ENCODE measurements at regions not wholly inside any gene's neighbourhood (a gene's known extent, or its start where the extent isn't known, plus 50 kb on each side); places are given as distances from the start of the nearest gene placed in this dataset.

DNA sequence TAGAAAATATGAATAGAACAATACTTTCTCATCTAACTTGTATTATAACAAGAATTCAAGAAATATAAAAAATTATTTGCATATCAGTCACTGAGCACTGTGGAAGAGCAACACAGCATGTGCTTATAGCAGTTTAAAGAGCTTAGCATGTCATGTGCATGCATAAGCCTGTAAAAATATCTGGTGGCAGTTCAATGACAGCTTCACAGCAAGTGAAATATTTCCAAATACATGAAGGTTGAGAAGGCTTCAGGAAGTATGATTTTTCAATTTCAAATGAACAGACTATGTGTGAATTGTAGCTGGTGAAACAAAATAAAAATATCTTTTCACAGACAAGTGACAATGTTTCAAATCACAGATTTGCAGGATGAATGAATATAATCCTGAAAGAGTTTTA, 128.5 kb downstream of the PRDM9 start:
- Histone ChIP-seq H2AFZ (replicated peaks; ENCODE audit: low read length, poor library complexity) (no peak overlapping the region), H2AK9ac (replicated peaks; ENCODE audit: low read depth, low read length, poor library complexity) (no peak overlapping the region), H4K20me1 (ENCODE audit: insufficient read depth, low read length) (no peaks in the 10 kb centered on the region), H2BK5ac (ENCODE audit: low read depth, low read length, poor library complexity, severe bottlenecking) (no peak overlapping the region), H3K27me3 (ENCODE audit: control insufficient read depth, insufficient read depth, low read length) (no peaks in the 10 kb centered on the region), H4K5ac (ENCODE audit: low read depth, low read length) (no peak overlapping the region), H3K4me3 (ENCODE audit: insufficient read depth, low read depth, low read length) (no peak overlapping the region), H2BK20ac (ENCODE audit: low read depth, low read length) (no peak overlapping the region), H3K4me2 (ENCODE audit: low read depth, low read length) (no peak overlapping the region), H4K91ac (ENCODE audit: insufficient read depth, low read depth, low read length) (no peak overlapping the region), H3K36me3 (ENCODE audit: control insufficient read depth, insufficient read depth, low read length) (no peaks in the 10 kb centered on the region), H3K9ac (ENCODE audit: low read depth, low read length) (no peak overlapping the region), H3K56ac (ENCODE audit: extremely low read depth, insufficient read depth, low read length) (no peak overlapping the region), H3K4me1 (ENCODE audit: control insufficient read depth, insufficient read depth, low read length) (no peaks in the 10 kb centered on the region), H3K27ac (ENCODE audit: insufficient read depth, low read length) (no peak overlapping the region), H3K9me1 (ENCODE audit: insufficient read depth, low read length) (no peaks in the 10 kb centered on the region), H3K4ac (ENCODE audit: low read depth, low read length) (no peak overlapping the region), H3K79me1 (ENCODE audit: low read depth in 1 of 2, low read length in 2 of 2) (no peaks in the 10 kb centered on the region), H3K14ac (replicated peaks; ENCODE audit: low read depth, low read length) (no peak overlapping the region), H3K18ac (ENCODE audit: low read depth, low read length) (no peak overlapping the region), H2BK15ac (ENCODE audit: low read depth, low read length) (no peak overlapping the region), H4K8ac (ENCODE audit: low read depth in 2 of 2, low read length in 2 of 2) (no peak overlapping the region), H2BK120ac (ENCODE audit: low read depth, low read length) (no peak overlapping the region), H2AK5ac (ENCODE audit: low read depth, low read length) (no peak overlapping the region), H3K9me3 (ENCODE audit: control insufficient read depth, insufficient read depth, low read length) (no peaks in the 10 kb centered on the region), H3K23ac (ENCODE audit: low read depth, low read length) (no peak overlapping the region)
- ATAC-seq (ENCODE audit: low read depth) (no peak), DNase-seq (no peak)
- POLR2A ChIA-PET (ENCODE audit: unreplicated experiment), result no interaction called here
- in situ Hi-C loops (cut with MboI; ENCODE audit: low sequenced_read_pairs) (no loop called here), dilution Hi-C loops (cut with HindIII; ENCODE audit: low sequenced_read_pairs, unreplicated experiment) (no loop called here), intact Hi-C loops (cut with micrococcal nuclease) (no loop called here)
- CTCF ChIA-PET, result no interaction called here
- no TSS peak for BruUV-seq (replicated peaks)
- TF ChIP-seq CHD1 (IDR thresholded peaks at IDR 0.05; ENCODE audit: low read depth, low read length), result no peak
- TF ChIP-seq BHLHE40 (IDR thresholded peaks at IDR 0.05; ENCODE audit: low read depth, low read length), result no peak
- no peak for TF ChIP-seq POLR2A (IDR thresholded peaks at IDR 0.05; ENCODE audit: low read depth, low read length)
- no peak for TF ChIP-seq RAD21 (IDR thresholded peaks at IDR 0.05; ENCODE audit: low read length)
- no peak for TF ChIP-seq NFE2L2 (IDR thresholded peaks at IDR 0.05; ENCODE audit: low read depth, low read length)
- TF ChIP-seq, protein P1, sequence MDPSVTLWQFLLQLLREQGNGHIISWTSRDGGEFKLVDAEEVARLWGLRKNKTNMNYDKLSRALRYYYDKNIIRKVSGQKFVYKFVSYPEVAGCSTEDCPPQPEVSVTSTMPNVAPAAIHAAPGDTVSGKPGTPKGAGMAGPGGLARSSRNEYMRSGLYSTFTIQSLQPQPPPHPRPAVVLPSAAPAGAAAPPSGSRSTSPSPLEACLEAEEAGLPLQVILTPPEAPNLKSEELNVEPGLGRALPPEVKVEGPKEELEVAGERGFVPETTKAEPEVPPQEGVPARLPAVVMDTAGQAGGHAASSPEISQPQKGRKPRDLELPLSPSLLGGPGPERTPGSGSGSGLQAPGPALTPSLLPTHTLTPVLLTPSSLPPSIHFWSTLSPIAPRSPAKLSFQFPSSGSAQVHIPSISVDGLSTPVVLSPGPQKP (IDR thresholded peaks at IDR 0.05; ENCODE audit: borderline replicate concordance, low read depth, low read length), result no peak
- no peak for TF ChIP-seq MAZ (IDR thresholded peaks at IDR 0.05; ENCODE audit: borderline replicate concordance, low read depth, low read length)
- TF ChIP-seq CEBPB (IDR thresholded peaks at IDR 0.05; ENCODE audit: low read depth, low read length), result no peak
- no peak for TF ChIP-seq FOS (IDR thresholded peaks at IDR 0.05; ENCODE audit: low read depth, low read length)
- TF ChIP-seq MAFK (IDR thresholded peaks at IDR 0.05; ENCODE audit: low read depth, low read length), result no peak
- no peak for TF ChIP-seq USF2 (IDR thresholded peaks at IDR 0.05; ENCODE audit: low read depth, low read length)
- TF ChIP-seq SMC3 (IDR thresholded peaks at IDR 0.05; ENCODE audit: low read depth, low read length), result no peak
- no peak for TF ChIP-seq RCOR1 (IDR thresholded peaks at IDR 0.05; ENCODE audit: insufficient replicate concordance, low read length)
- TF ChIP-seq RFX5 (IDR thresholded peaks at IDR 0.05; ENCODE audit: low read depth, low read length), result no peak

Data from IMR-90 (cell line).